OCI-LY7 (cell line): ENCODE measurements at regions not wholly inside any gene's neighbourhood (a gene's known extent, or its start where the extent isn't known, plus 50 kb on each side); places are given as distances from the start of the nearest gene placed in this dataset.

Experiments
- BruUV-seq: library from RNA; stranded (reverse); fragments of 400-500 nt; replicated peaks from 2 replicates; lab custom pipeline; 2021; lab: Mats Ljungman, UMichigan
- CTCF ChIA-PET: fragments of 300-600 bp; sonication (Branson Sonifier 250); formaldehyde crosslinking; loops from one replicate; lab custom pipeline; 2022; ENCODE audit warnings: antibody characterized with exemption; ENCODE audit not compliant: unreplicated experiment; lab: Charles Lee
- POLR2A ChIA-PET: fragments of 300-600 bp; sonication (Branson Sonifier 250); formaldehyde crosslinking; loops from one replicate; lab custom pipeline; 2022; ENCODE audit warnings: antibody characterized with exemption; lab: Charles Lee
- DNase-seq: peaks from one replicate; pipeline ENCODE4 v3.0.0-alpha.2; 2015; ENCODE audit warnings: low spot score
- H2AFZ ChIP-seq: fragments of 200-600 bp; sonication (generic), shearing (Covaris generic); 2 replicates; pipeline ENCODE4 v1.6.1; 2014; ENCODE audit warnings: mild to moderate bottlenecking, antibody characterized with exemption, low read length, moderate library complexity
- H3K27ac ChIP-seq: fragments of 200-600 bp; sonication (generic); 2 replicates; pipeline ENCODE4 v1.5.1; 2014; ENCODE audit warnings: mixed run types, low read depth, mild to moderate bottlenecking, moderate library complexity, low read length, inconsistent platforms; ENCODE audit not compliant: poor library complexity, severe bottlenecking
- H3K36me3 ChIP-seq: fragments of 200-600 bp; sonication (generic); 2 replicates; pipeline ENCODE4 v1.6.1; 2014; ENCODE audit warnings: mild to moderate bottlenecking, antibody characterized with exemption, low read length, moderate library complexity, mixed read lengths; ENCODE audit not compliant: insufficient read depth
- H3K4me1 ChIP-seq: fragments of 200-600 bp; sonication (generic); 2 replicates; pipeline ENCODE4 v1.5.1; 2014; ENCODE audit warnings: mild to moderate bottlenecking, low read length; ENCODE audit not compliant: insufficient read depth, poor library complexity, severe bottlenecking
- H3K4me2 ChIP-seq: fragments of 200-600 bp; sonication (generic); 2 replicates; pipeline ENCODE4 v1.6.1; 2014; ENCODE audit warnings: mild to moderate bottlenecking, low read length
- H3K4me3 ChIP-seq: fragments of 200-600 bp; sonication (generic); 2 replicates; pipeline ENCODE4 v1.5.1; 2014; ENCODE audit warnings: mild to moderate bottlenecking, low read depth, low read length; ENCODE audit not compliant: poor library complexity, severe bottlenecking
- H3K79me2 ChIP-seq: fragments of 200-600 bp; sonication (generic); 2 replicates; pipeline ENCODE4 v1.6.1; 2016; ENCODE audit warnings: low read depth, mild to moderate bottlenecking, low read length, moderate library complexity, mixed read lengths; ENCODE audit not compliant: insufficient read depth
- H3K9me2 ChIP-seq: fragments of 200-600 bp; sonication (generic); 2 replicates; pipeline ENCODE4 v1.6.1; 2016; ENCODE audit warnings: mild to moderate bottlenecking, low read length, mixed read lengths; ENCODE audit not compliant: insufficient read depth
- H3K9me3 ChIP-seq: fragments of 200-600 bp; sonication (generic); 2 replicates; pipeline ENCODE4 v1.6.1; 2014; ENCODE audit warnings: mild to moderate bottlenecking, mixed run types, low read length, mixed read lengths
- H4K20me1 ChIP-seq: fragments of 200-600 bp; sonication (generic); 2 replicates; pipeline ENCODE4 v1.6.1; 2014; ENCODE audit warnings: mild to moderate bottlenecking, antibody characterized with exemption, low read length, moderate library complexity, mixed read lengths; ENCODE audit not compliant: insufficient read depth
- CTCF ChIP-seq: fragments of 200-600 bp; sonication (generic); conservative IDR thresholded peaks from 2 replicates; pipeline ENCODE4 v1.5.1; 2014; ENCODE audit warnings: mild to moderate bottlenecking, antibody characterized with exemption, low read length, moderate library complexity, mixed read lengths
- EZH2phosphoT487 ChIP-seq: fragments of 200-600 bp; sonication (generic); IDR thresholded peaks from 2 replicates; pipeline ENCODE4 v1.6.1; 2018; ENCODE audit warnings: low read depth, borderline replicate concordance, mild to moderate bottlenecking, mixed run types, antibody characterized with exemption, low read length, moderate library complexity, mixed read lengths
- intact Hi-C: fragments of 100-400 bp; cut with micrococcal nuclease; formaldehyde crosslinking; loops from one replicate; pipeline ENCODE4 v1.10.0; 2022; ENCODE audit not compliant: unreplicated experiment

- H2AFZ ChIP-seq = peak overlapping the region; percentile 31; the same call in 1 of the 2 replicates
- POLR2A ChIA-PET = interaction anchor here (1.3 to 2.7 kb wide), 3 partner anchors 8 to 13 kb away, joined by 4 to 14 read pairs (median 8); no protein-coding TSS in a partner anchor
- peaks cover 91% of the 10 kb centered on the region for H3K79me2 ChIP-seq
- peak overlapping the region; percentile 40 for H3K4me3 ChIP-seq
- TF ChIP-seq EZH2phosphoT487 (no peak), CTCF (no peak)
- no TSS peak for BruUV-seq
- DNase-seq = peak; percentile 33
- H3K9me3 ChIP-seq = peaks cover 8% of the 10 kb centered on the region; the same call in 1 of the 2 replicates
- H3K9me2 ChIP-seq = no peaks in the 10 kb centered on the region
- H3K4me2 ChIP-seq = peak overlapping the region; percentile 59
- intact Hi-C loops = no loop called here
- H4K20me1 ChIP-seq = no peaks in the 10 kb centered on the region
- peaks cover 57% of the 10 kb centered on the region for H3K4me1 ChIP-seq
- CTCF ChIA-PET = no interaction called here
- peak overlapping the region; percentile 43 for H3K27ac ChIP-seq
- no peaks in the 10 kb centered on the region for H3K36me3 ChIP-seq
Measured at GRCh38 chr16:72658888-72659717, 388.8 kb downstream of the ZFHX3 start.

- Histone ChIP-seq H3K4me2 (peak overlapping the region; percentile 59), H4K20me1 (no peaks in the 10 kb centered on the region), H3K36me3 (no peaks in the 10 kb centered on the region), H2AFZ (no peak overlapping the region), H3K79me2 (peaks cover 84% of the 10 kb centered on the region), H3K9me3 (peaks cover 14% of the 10 kb centered on the region; the same call in 1 of the 2 replicates), H3K9me2 (no peaks in the 10 kb centered on the region), H3K4me1 (peaks cover 47% of the 10 kb centered on the region), H3K27ac (peak overlapping the region; percentile 43), H3K4me3 (peak overlapping the region; percentile 40)
- CTCF ChIA-PET = no interaction called here
- DNase-seq = peak; percentile 34
- intact Hi-C loops = no loop called here
- BruUV-seq = no TSS peak
- POLR2A ChIA-PET = interaction anchor here (1.3 to 2.7 kb wide), 3 partner anchors 9 to 12 kb away, joined by 4 to 14 read pairs (median 8); no protein-coding TSS in a partner anchor
- TF ChIP-seq CTCF (no peak), EZH2phosphoT487 (no peak)
Measured at GRCh38 chr16:72657791-72658190, 390.1 kb downstream of the ZFHX3 start.
